SKM-1 (cell line): ENCODE measurements at regions not wholly inside any gene's neighbourhood (a gene's known extent, or its start where the extent isn't known, plus 50 kb on each side); places are given as distances from the start of the nearest gene placed in this dataset.

ENCODE experiments used
- DNase-seq: peaks from one replicate; lab custom pipeline; 2025; ENCODE audit not compliant: unreplicated experiment; lab: John Stamatoyannopoulos, UW

GRCh38 chr1:83735526-83735925, 263.4 kb downstream of the TTLL7 start:
- no peak for DNase-seq

GRCh38 chr1:83734420-83734819, 264.5 kb downstream of the TTLL7 start:
- DNase-seq = no peak

GRCh38 chr1:83725735-83726360, 273.1 kb downstream of the TTLL7 start:
- no peak for DNase-seq

GRCh38 chr1:83718338-83718737, 280.6 kb downstream of the TTLL7 start:
- DNase-seq = no peak

- no peak for DNase-seq
Measured at GRCh38 chr1:83717785-83718184, 281.1 kb downstream of the TTLL7 start.

- no peak for DNase-seq
Measured at GRCh38 chr1:83716641-83717040, 282.3 kb downstream of the TTLL7 start.

GRCh38 chr1:83715550-83715949, 283.4 kb downstream of the TTLL7 start:
- DNase-seq = no peak

- no peak for DNase-seq
Measured at GRCh38 chr1:83709662-83710061, 289.3 kb downstream of the TTLL7 start.

GRCh38 chr1:83706354-83706938, 292.5 kb downstream of the TTLL7 start:
- no peak for DNase-seq

GRCh38 chr1:83705091-83705490, 293.8 kb downstream of the TTLL7 start:
- no peak for DNase-seq

- no peak for DNase-seq
Measured at GRCh38 chr1:83704350-83704749, 294.6 kb downstream of the TTLL7 start.

GRCh38 chr1:83702356-83702755, 296.6 kb downstream of the TTLL7 start:
- DNase-seq = no peak

- DNase-seq = no peak
Measured at GRCh38 chr1:83701355-83701754, 297.6 kb downstream of the TTLL7 start.

- DNase-seq = no peak
Measured at GRCh38 chr1:83698644-83699043, 300.3 kb downstream of the TTLL7 start.

- no peak for DNase-seq
Measured at GRCh38 chr1:83697961-83698360, 301.0 kb downstream of the TTLL7 start.

GRCh38 chr1:83697220-83697619, 301.7 kb downstream of the TTLL7 start:
- no peak for DNase-seq

GRCh38 chr1:83694449-83694848, 304.5 kb downstream of the TTLL7 start:
- no peak for DNase-seq

GRCh38 chr1:83693427-83694126, 305.4 kb downstream of the TTLL7 start:
- DNase-seq = no peak

GRCh38 chr1:83692524-83693381, 306.2 kb downstream of the TTLL7 start:
- no peak for DNase-seq

- DNase-seq = no peak
Measured at GRCh38 chr1:83691953-83692500, 306.9 kb downstream of the TTLL7 start.
